WTC11 (cell line): ENCODE measurements at regions not wholly inside any gene's neighbourhood (a gene's known extent, or its start where the extent isn't known, plus 50 kb on each side); places are given as distances from the start of the nearest gene placed in this dataset.

Experiments
- ATAC-seq: fragments of 200-7000 bp; cut with Tn5 transposase; 2 replicates; pipeline ENCODE4 v1.10.0; 2021; ENCODE audit warnings: mild to moderate bottlenecking, moderate library complexity
- CTCF ChIA-PET: fragments of 300-600 bp; sonication (Branson Sonifier 250); formaldehyde crosslinking; loops from one replicate; lab custom pipeline; 2021; ENCODE audit warnings: antibody characterized with exemption; lab: Charles Lee
- POLR2A ChIA-PET: fragments of 350-600 bp; sonication (Branson Sonifier 250); formaldehyde crosslinking; loops from one replicate; lab custom pipeline; 2021; ENCODE audit warnings: antibody characterized with exemption; lab: Charles Lee
- DNase-seq: peaks from one replicate; pipeline ENCODE4 v3.0.0; 2021; ENCODE audit warnings: low spot score
- H3K27ac Mint-ChIP-seq: 2 replicates; pipeline ENCODE4 v1.8.0; 2021; ENCODE audit warnings: mixed read lengths
- H3K27me3 Mint-ChIP-seq: 2 replicates; pipeline ENCODE4 v1.8.0; 2021; ENCODE audit warnings: low read depth, mild to moderate bottlenecking, moderate library complexity, mixed read lengths
- H3K36me3 Mint-ChIP-seq: 2 replicates; pipeline ENCODE4 v1.8.0; 2021; ENCODE audit warnings: mixed read lengths
- H3K4me1 Mint-ChIP-seq: 2 replicates; pipeline ENCODE4 v1.8.0; 2022; ENCODE audit warnings: mixed read lengths
- H3K4me3 Mint-ChIP-seq: 2 replicates; pipeline ENCODE4 v1.8.0; 2021; ENCODE audit warnings: mild to moderate bottlenecking, moderate library complexity, mixed read lengths
- H3K9me3 Mint-ChIP-seq: 2 replicates; pipeline ENCODE4 v1.8.0; 2021; ENCODE audit warnings: mixed read lengths
- CREM ChIP-seq: sonication (generic); formaldehyde crosslinking; IDR thresholded peaks from 2 replicates; pipeline ENCODE4 v1.8.1; 2022; ENCODE audit warnings: mild to moderate bottlenecking, missing genetic modification reagents, moderate library complexity
- EMX1 ChIP-seq: fragments of 250-450 bp; sonication (Bioruptor Pico); IDR thresholded peaks from 2 replicates; pipeline ENCODE4 v1.8.0; 2021; ENCODE audit warnings: mild to moderate bottlenecking
- ETV6 ChIP-seq: sonication (generic); formaldehyde crosslinking; IDR thresholded peaks from 2 replicates; pipeline ENCODE4 v1.8.1; 2022; ENCODE audit warnings: mild to moderate bottlenecking, missing genetic modification reagents
- FOXK1 ChIP-seq: sonication (generic); formaldehyde crosslinking; IDR thresholded peaks from 2 replicates; pipeline ENCODE4 v1.8.0; 2022; ENCODE audit warnings: mild to moderate bottlenecking, moderate library complexity, missing genetic modification reagents
- GRHL2 ChIP-seq: fragments of 250-450 bp; sonication (Bioruptor Pico); IDR thresholded peaks from 2 replicates; pipeline ENCODE4 v1.8.0; 2022; ENCODE audit warnings: mild to moderate bottlenecking, moderate library complexity; ENCODE audit not compliant: insufficient replicate concordance, severe bottlenecking
- MYBL2 ChIP-seq: sonication (generic); formaldehyde crosslinking; IDR thresholded peaks from 2 replicates; pipeline ENCODE4 v1.8.1; 2023; ENCODE audit warnings: mild to moderate bottlenecking, moderate library complexity, missing genetic modification reagents
- NFATC4 ChIP-seq: fragments of 250-450 bp; sonication (Bioruptor Pico); IDR thresholded peaks from 2 replicates; pipeline ENCODE4 v1.9.0; 2021; ENCODE audit warnings: mild to moderate bottlenecking
- NR3C1 ChIP-seq: sonication (generic); formaldehyde crosslinking; conservative IDR thresholded peaks from 2 replicates; pipeline ENCODE4 v1.8.1; 2023; ENCODE audit warnings: low read depth, mild to moderate bottlenecking, missing genetic modification reagents
- PRRX2 ChIP-seq: fragments of 250-450 bp; sonication (Bioruptor Pico); IDR thresholded peaks from 2 replicates; pipeline ENCODE4 v1.8.0; 2021; ENCODE audit warnings: mild to moderate bottlenecking
- SMAD3 ChIP-seq: sonication (generic); formaldehyde crosslinking; IDR thresholded peaks from 2 replicates; pipeline ENCODE4 v1.8.0; 2022; ENCODE audit warnings: missing genetic modification reagents, mild to moderate bottlenecking, borderline replicate concordance
- ZNF263 ChIP-seq: sonication (generic); formaldehyde crosslinking; IDR thresholded peaks from 2 replicates; pipeline ENCODE4 v1.8.1; 2022; ENCODE audit warnings: low read depth, mild to moderate bottlenecking, moderate library complexity, missing genetic modification reagents
- ZNF423 ChIP-seq: fragments of 250-450 bp; sonication (Bioruptor Pico); IDR thresholded peaks from 2 replicates; pipeline ENCODE4 v2.1.2; 2022; ENCODE audit warnings: mild to moderate bottlenecking, moderate library complexity
- TF ChIP-seq, protein P1 (sequence below): sonication (generic); formaldehyde crosslinking; IDR thresholded peaks from 2 replicates; pipeline ENCODE4 v1.8.1; 2022; ENCODE audit warnings: missing genetic modification reagents, borderline replicate concordance
- TF ChIP-seq, protein P2 (sequence below): sonication (generic); formaldehyde crosslinking; IDR thresholded peaks from 2 replicates; pipeline ENCODE4 v1.8.0; 2022; ENCODE audit warnings: mild to moderate bottlenecking, missing genetic modification reagents
- TF ChIP-seq, protein P3 (sequence below): sonication (generic); formaldehyde crosslinking; IDR thresholded peaks from 2 replicates; pipeline ENCODE4 v1.8.0; 2022; ENCODE audit warnings: mild to moderate bottlenecking, missing genetic modification reagents
- TF ChIP-seq, protein P4 (sequence below): sonication (generic); formaldehyde crosslinking; IDR thresholded peaks from 2 replicates; pipeline ENCODE4 v1.8.1; 2023; ENCODE audit warnings: mild to moderate bottlenecking, moderate library complexity, missing genetic modification reagents
- TF ChIP-seq, protein P5 (sequence below): fragments of 250-450 bp; sonication (Bioruptor Pico); IDR thresholded peaks from 2 replicates; pipeline ENCODE4 v1.9.0; 2021; ENCODE audit warnings: mild to moderate bottlenecking, borderline replicate concordance
- TF ChIP-seq, protein P6 (sequence below): sonication (generic); formaldehyde crosslinking; IDR thresholded peaks from 2 replicates; pipeline ENCODE4 v1.8.0; 2023; ENCODE audit warnings: missing genetic modification reagents
- TF ChIP-seq, protein P7 (sequence below): fragments of 250-450 bp; sonication (Bioruptor Pico); IDR thresholded peaks from 2 replicates; pipeline ENCODE4 v1.9.0; 2021; ENCODE audit warnings: moderate library complexity, mild to moderate bottlenecking, inconsistent platforms, borderline replicate concordance

DNA sequence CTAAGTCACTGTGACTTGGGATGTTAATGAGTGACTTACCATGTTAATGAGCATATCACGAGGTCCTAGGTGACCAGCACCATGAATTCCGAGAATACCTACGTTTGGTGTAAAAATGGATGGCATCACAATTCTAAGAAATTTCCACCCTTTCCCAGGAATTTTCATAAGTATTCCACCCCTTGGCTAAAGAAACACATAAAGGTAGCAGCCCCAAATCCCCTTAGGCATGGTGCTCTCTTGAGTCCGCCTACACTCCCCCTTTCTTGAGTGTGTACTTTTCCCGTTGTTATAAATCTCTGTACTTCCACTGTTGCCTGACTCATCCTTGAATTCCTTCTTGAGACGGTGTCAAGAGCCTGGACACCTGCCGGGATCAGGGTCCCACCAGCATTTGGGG, 504.0 kb upstream of the RBFOX1 start (continued):
- TF ChIP-seq, protein P1, sequence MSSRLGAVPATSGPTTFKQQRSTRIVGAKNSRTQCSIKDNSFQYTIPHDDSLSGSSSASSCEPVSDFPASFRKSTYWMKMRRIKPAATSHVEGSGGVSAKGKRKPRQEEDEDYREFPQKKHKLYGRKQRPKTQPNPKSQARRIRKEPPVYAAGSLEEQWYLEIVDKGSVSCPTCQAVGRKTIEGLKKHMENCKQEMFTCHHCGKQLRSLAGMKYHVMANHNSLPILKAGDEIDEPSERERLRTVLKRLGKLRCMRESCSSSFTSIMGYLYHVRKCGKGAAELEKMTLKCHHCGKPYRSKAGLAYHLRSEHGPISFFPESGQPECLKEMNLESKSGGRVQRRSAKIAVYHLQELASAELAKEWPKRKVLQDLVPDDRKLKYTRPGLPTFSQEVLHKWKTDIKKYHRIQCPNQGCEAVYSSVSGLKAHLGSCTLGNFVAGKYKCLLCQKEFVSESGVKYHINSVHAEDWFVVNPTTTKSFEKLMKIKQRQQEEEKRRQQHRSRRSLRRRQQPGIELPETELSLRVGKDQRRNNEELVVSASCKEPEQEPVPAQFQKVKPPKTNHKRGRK: no peak
- no peak for TF ChIP-seq GRHL2
- TF ChIP-seq ZNF423 (CRISPR knock-in tag): no peak
- no peak for TF ChIP-seq PRRX2 (CRISPR knock-in tag)
- TF ChIP-seq NFATC4 (CRISPR knock-in tag): no peak
- TF ChIP-seq, protein P2, sequence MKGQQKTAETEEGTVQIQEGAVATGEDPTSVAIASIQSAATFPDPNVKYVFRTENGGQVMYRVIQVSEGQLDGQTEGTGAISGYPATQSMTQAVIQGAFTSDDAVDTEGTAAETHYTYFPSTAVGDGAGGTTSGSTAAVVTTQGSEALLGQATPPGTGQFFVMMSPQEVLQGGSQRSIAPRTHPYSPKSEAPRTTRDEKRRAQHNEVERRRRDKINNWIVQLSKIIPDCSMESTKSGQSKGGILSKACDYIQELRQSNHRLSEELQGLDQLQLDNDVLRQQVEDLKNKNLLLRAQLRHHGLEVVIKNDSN (CRISPR knock-in tag): no peak
- TF ChIP-seq, protein P3, sequence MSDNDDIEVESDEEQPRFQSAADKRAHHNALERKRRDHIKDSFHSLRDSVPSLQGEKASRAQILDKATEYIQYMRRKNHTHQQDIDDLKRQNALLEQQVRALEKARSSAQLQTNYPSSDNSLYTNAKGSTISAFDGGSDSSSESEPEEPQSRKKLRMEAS (CRISPR knock-in tag): no peak
- TF ChIP-seq, protein P4, sequence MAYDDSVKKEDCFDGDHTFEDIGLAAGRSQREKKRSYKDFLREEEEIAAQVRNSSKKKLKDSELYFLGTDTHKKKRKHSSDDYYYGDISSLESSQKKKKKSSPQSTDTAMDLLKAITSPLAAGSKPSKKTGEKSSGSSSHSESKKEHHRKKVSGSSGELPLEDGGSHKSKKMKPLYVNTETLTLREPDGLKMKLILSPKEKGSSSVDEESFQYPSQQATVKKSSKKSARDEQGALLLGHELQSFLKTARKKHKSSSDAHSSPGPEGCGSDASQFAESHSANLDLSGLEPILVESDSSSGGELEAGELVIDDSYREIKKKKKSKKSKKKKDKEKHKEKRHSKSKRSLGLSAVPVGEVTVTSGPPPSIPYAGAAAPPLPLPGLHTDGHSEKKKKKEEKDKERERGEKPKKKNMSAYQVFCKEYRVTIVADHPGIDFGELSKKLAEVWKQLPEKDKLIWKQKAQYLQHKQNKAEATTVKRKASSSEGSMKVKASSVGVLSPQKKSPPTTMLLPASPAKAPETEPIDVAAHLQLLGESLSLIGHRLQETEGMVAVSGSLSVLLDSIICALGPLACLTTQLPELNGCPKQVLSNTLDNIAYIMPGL: no peak
- no peak for TF ChIP-seq CREM (CRISPR knock-in tag)

DNA sequence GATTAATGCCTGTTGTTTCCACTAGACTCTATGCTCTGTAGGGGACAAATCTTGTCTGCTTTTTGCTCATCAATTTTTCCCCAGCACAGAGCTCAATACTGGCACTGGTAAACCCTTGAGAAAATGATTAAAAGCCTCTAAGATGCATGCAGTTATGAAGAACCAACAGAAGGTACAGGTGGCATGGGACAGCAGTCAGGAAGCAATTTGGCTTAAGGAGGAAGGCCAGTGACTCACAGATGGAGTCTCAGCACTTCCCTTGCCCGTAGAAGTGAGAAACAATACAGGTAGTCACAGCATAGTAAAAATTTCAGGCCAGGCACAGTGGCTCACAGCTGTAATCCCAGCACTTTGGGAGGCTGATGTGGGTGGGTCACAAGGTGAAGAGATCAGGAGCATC, 504.7 kb upstream of the RBFOX1 start:
- no peak overlapping the region for H3K4me3 Mint-ChIP-seq
- no peak for DNase-seq
- H3K4me1 Mint-ChIP-seq: no peaks in the 10 kb centered on the region
- ChIA-PET POLR2A (no interaction called here), CTCF (no interaction called here)
- H3K9me3 Mint-ChIP-seq: peaks cover 80% of the 10 kb centered on the region
- peaks cover 6% of the 10 kb centered on the region for H3K27me3 Mint-ChIP-seq
- TF ChIP-seq EMX1 (CRISPR knock-in tag): no peak
- no peak for TF ChIP-seq SMAD3
- no peak for TF ChIP-seq NR3C1 (CRISPR knock-in tag)
- TF ChIP-seq, protein P4: no peak
- TF ChIP-seq MYBL2: no peak
- TF ChIP-seq, protein P5, sequence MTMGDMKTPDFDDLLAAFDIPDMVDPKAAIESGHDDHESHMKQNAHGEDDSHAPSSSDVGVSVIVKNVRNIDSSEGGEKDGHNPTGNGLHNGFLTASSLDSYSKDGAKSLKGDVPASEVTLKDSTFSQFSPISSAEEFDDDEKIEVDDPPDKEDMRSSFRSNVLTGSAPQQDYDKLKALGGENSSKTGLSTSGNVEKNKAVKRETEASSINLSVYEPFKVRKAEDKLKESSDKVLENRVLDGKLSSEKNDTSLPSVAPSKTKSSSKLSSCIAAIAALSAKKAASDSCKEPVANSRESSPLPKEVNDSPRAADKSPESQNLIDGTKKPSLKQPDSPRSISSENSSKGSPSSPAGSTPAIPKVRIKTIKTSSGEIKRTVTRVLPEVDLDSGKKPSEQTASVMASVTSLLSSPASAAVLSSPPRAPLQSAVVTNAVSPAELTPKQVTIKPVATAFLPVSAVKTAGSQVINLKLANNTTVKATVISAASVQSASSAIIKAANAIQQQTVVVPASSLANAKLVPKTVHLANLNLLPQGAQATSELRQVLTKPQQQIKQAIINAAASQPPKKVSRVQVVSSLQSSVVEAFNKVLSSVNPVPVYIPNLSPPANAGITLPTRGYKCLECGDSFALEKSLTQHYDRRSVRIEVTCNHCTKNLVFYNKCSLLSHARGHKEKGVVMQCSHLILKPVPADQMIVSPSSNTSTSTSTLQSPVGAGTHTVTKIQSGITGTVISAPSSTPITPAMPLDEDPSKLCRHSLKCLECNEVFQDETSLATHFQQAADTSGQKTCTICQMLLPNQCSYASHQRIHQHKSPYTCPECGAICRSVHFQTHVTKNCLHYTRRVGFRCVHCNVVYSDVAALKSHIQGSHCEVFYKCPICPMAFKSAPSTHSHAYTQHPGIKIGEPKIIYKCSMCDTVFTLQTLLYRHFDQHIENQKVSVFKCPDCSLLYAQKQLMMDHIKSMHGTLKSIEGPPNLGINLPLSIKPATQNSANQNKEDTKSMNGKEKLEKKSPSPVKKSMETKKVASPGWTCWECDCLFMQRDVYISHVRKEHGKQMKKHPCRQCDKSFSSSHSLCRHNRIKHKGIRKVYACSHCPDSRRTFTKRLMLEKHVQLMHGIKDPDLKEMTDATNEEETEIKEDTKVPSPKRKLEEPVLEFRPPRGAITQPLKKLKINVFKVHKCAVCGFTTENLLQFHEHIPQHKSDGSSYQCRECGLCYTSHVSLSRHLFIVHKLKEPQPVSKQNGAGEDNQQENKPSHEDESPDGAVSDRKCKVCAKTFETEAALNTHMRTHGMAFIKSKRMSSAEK (CRISPR knock-in tag): no peak
- TF ChIP-seq ETV6 (CRISPR knock-in tag): no peak
- TF ChIP-seq FOXK1: no peak
- TF ChIP-seq ZNF263 (CRISPR knock-in tag): no peak
- TF ChIP-seq, protein P6, sequence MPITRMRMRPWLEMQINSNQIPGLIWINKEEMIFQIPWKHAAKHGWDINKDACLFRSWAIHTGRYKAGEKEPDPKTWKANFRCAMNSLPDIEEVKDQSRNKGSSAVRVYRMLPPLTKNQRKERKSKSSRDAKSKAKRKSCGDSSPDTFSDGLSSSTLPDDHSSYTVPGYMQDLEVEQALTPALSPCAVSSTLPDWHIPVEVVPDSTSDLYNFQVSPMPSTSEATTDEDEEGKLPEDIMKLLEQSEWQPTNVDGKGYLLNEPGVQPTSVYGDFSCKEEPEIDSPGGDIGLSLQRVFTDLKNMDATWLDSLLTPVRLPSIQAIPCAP (CRISPR knock-in tag): no peak
- TF ChIP-seq, protein P7, sequence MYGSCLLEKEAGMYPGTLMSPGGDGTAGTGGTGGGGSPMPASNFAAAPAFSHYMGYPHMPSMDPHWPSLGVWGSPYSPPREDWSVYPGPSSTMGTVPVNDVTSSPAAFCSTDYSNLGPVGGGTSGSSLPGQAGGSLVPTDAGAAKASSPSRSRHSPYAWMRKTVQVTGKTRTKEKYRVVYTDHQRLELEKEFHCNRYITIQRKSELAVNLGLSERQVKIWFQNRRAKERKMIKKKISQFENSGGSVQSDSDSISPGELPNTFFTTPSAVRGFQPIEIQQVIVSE (CRISPR knock-in tag): no peak
- no peak overlapping the region for H3K27ac Mint-ChIP-seq
- ATAC-seq: no peak
- H3K36me3 Mint-ChIP-seq: peaks cover 73% of the 10 kb centered on the region
